Fibroblast of the aortic adventitia (primary cell): ENCODE measurements at regions not wholly inside any gene's neighbourhood (a gene's known extent, or its start where the extent isn't known, plus 50 kb on each side); places are given as distances from the start of the nearest gene placed in this dataset.
"Not testable (repeated sequence)": the region's sequence is repeated elsewhere in the genome, so short reads cannot be mapped to it uniquely, and the experiment has no call there.

ENCODE experiments used
- DNase-seq: peaks from one replicate; pipeline ENCODE4 v3.0.0-alpha.2; 2010; ENCODE audit warnings: low read depth
- H3K4me3 ChIP-seq: 2 replicates; pipeline ENCODE4 v1.5.1; 2011; ENCODE audit warnings: low read depth, mild to moderate bottlenecking, control low read depth, low read length, moderate library complexity
- TF ChIP-seq, protein P1 (sequence below): IDR thresholded peaks from 2 replicates; pipeline ENCODE4 v1.5.1; 2011; ENCODE audit warnings: mild to moderate bottlenecking, low read length, control low read depth, inconsistent platforms; ENCODE audit not compliant: insufficient read depth

DNA sequence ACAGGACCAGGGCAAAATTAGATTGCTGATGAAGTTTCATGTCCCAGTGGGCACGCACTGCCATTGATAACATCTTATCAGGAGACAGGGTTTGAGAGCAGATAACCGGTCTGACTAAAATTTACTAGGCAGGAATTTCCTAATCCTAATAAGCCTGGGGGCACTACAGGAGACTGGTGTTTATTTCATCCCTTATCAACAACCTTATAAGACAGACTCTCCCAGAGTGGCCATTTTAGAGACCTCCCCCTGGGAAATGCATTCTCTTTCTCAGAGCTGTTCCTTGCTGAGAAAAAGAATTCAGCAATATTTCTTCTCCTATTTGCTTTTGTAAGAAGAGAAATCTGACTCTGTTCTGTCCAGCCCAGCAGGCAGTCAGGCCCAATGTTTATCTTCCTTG lies 423.4 kb upstream of the IMPG1 start:
- H3K4me3 ChIP-seq = no peak overlapping the region
- TF ChIP-seq, protein P1, sequence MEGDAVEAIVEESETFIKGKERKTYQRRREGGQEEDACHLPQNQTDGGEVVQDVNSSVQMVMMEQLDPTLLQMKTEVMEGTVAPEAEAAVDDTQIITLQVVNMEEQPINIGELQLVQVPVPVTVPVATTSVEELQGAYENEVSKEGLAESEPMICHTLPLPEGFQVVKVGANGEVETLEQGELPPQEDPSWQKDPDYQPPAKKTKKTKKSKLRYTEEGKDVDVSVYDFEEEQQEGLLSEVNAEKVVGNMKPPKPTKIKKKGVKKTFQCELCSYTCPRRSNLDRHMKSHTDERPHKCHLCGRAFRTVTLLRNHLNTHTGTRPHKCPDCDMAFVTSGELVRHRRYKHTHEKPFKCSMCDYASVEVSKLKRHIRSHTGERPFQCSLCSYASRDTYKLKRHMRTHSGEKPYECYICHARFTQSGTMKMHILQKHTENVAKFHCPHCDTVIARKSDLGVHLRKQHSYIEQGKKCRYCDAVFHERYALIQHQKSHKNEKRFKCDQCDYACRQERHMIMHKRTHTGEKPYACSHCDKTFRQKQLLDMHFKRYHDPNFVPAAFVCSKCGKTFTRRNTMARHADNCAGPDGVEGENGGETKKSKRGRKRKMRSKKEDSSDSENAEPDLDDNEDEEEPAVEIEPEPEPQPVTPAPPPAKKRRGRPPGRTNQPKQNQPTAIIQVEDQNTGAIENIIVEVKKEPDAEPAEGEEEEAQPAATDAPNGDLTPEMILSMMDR = no peak
- no peak for DNase-seq

DNA sequence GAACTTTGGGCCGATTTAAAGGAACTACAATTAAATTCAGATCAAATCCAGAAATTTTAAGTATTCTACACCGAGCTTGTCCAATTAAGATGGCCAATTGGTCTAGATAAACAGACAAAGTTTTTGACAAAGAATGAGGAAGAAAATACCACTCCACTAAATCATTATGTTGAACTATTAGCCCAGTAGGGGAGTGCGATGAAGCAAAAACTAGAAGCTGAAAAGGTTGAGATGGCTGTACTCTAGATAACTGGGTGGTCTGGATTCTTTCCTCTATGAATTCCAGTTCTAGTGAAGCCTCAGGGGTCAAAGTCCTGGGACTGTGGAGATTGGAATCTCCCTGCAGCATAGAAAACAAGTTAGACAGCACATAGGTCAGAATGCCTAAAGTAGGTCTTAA lies 418.9 kb upstream of the IMPG1 start:
- not testable (repeated sequence) for DNase-seq, H3K4me3 ChIP-seq

DNA sequence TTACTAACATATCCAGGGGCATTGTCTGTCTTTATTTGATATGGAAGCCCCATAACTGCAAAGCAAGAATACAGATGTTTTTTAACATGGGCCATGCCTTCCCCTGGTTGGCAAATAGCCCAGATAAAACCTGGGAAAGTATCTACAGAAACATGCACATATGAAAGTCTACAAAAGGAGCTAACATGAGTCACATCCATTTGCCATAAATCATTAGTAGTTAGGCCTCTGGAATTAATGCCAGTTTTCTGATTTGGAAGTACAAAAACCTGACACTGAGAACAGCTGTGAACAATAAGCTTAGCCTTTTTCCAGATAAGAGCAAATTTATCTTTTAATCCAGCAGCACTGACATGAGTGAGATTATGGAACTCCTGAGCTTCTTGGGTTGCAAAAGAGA lies 418.0 kb upstream of the IMPG1 start:
- no peak for DNase-seq
- no peak overlapping the region for H3K4me3 ChIP-seq
- TF ChIP-seq, protein P1 = no peak

DNA sequence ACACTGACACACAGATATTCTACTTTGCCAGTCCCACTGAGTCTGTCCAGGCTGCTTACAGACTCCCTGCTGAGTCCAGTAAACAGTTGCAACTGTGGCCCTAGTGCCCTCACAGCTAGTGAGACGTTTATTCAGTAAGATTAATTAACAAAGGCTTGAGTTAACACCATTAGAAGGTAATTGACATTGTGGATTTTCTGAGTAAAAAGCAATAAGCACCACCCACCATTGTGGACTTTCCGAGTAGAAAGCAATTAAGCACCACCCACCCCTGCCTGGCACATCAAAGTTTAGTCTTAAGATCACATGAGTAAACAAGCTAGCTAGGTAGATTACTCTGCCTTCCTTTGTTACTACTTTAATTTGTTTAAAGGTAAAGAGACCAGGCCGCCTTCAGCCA lies 408.6 kb upstream of the IMPG1 start:
- TF ChIP-seq, protein P1 = no peak

DNA sequence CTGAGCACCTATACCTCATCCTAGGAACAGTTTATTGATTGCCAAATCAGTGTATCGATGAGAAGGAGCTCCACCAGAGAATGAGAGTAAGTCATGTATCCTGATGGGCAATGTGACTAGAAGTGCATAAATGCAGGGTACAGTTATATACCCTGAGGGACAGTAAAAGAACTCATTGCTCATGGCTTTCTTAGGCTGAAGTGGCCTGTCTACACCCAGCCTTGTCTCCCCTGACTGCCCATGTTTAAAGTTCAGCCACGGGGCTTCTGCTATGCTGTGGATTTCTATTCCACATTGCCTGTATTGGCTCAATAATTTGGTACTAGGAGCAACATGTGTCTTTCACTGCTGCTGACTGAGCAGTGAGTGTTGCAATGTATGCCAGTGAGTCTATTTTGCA lies 400.4 kb upstream of the IMPG1 start:
- no peak for DNase-seq
- TF ChIP-seq, protein P1 = no peak
- H3K4me3 ChIP-seq = no peak overlapping the region

More for the DNA sequence above, 408.6 kb upstream of the IMPG1 start:
- no peak overlapping the region for H3K4me3 ChIP-seq
- DNase-seq = no peak

DNA sequence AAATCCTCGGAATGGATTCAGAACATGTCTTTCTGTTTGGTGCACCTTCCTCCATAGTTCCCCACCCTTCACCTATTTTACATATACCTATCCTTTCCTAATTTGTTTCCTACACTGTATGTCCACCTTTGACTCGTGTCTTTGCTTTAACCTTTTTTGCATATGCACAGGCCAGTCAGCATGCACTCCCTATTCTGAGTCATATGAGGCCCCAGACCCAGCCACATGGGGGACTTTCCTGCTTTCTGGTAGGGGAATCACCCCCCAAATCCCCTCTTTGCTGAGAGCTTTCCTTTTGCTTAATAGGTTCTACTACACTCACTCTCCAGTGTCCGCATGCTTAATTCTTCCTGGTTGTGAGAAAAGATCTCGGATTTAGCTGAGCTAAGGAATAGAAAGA lies 393.8 kb upstream of the IMPG1 start:
- no peak for DNase-seq
- TF ChIP-seq, protein P1 = no peak
- no peak overlapping the region for H3K4me3 ChIP-seq

DNA sequence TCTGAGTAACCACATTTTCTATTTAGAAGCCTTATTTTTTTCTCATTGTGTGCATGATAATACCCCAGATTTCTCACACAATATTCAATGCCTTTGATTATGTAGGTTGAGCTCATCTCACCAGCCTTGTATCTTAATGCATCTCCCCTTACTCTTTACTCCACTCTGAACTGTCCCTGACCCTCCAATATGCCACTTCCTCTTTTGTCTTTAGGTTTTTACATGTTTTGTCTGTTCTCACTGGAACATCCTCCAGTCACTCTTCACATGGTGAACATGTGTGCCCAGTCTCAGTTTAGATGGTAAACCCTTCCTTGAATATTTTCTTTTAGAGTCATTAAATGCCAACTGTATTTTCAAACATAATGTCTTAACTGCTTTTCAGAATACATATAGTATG lies 392.9 kb upstream of the IMPG1 start:
- no peak for DNase-seq
- no peak overlapping the region for H3K4me3 ChIP-seq
- TF ChIP-seq, protein P1 = no peak
